A673 (cell line): ENCODE measurements at regions not wholly inside any gene's neighbourhood (a gene's known extent, or its start where the extent isn't known, plus 50 kb on each side); places are given as distances from the start of the nearest gene placed in this dataset.

Experiments used
- CTCF ChIP-seq: fragments of 300-800, 200-600 bp; sonication (generic); conservative IDR thresholded peaks from 2 replicates; pipeline ENCODE4 v1.5.1; 2017; ENCODE audit warnings: low read depth, mild to moderate bottlenecking, antibody characterized with exemption, low read length, moderate library complexity, mixed read lengths
- EZH2 ChIP-seq: fragments of 200-600 bp; sonication (generic); IDR thresholded peaks from 2 replicates; pipeline ENCODE4 v1.6.1; 2017; ENCODE audit warnings: borderline replicate concordance, low read depth, mild to moderate bottlenecking, mixed read lengths, antibody characterized with exemption, low read length; ENCODE audit not compliant: poor library complexity, severe bottlenecking

DNA sequence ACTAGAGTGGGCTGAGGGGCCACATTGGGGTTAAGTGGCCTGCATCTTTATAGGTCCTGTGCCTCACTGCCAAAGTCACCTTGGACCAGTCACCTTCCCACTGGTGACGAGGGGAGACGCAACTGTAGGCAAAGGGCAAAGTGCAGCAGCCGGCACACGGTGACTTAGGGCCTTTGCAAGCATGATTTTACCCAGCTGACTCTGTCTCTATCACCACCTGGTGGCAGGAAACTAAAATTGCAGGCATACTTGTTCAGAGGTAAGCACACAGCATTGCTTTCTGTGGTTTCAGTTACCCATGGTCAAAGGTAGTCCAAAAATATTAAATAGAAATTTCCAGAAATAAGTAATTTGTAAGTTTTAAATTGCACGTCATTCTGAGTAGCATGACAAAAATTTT, 1164.4 kb downstream of the BRD1 start:
- peak; percentile 64 for TF ChIP-seq CTCF
- TF ChIP-seq EZH2, result no peak
